Endodermal cell (in vitro differentiated cells): ENCODE measurements at regions not wholly inside any gene's neighbourhood (a gene's known extent, or its start where the extent isn't known, plus 50 kb on each side); places are given as distances from the start of the nearest gene placed in this dataset.

ENCODE experiments used
- DNase-seq: peaks from one replicate; pipeline ENCODE4 v3.0.0-alpha.2; 2017
- H3K27ac ChIP-seq: 2 replicates; pipeline ENCODE4 v1.5.1; 2013; ENCODE audit warnings: mild to moderate bottlenecking, low read depth, low read length, moderate library complexity
- H3K27me3 ChIP-seq: 2 replicates; pipeline ENCODE4 v1.6.1; 2013; ENCODE audit warnings: mild to moderate bottlenecking, low read length, moderate library complexity; ENCODE audit not compliant: insufficient read depth, control insufficient read depth, poor library complexity, severe bottlenecking
- H3K36me3 ChIP-seq: 2 replicates; pipeline ENCODE4 v1.7.0; 2013; ENCODE audit warnings: mild to moderate bottlenecking, low read length, moderate library complexity; ENCODE audit not compliant: control insufficient read depth, insufficient read depth
- H3K4me1 ChIP-seq: one replicate; pipeline ENCODE4 v1.7.0; 2013; ENCODE audit warnings: low read length; ENCODE audit not compliant: control insufficient read depth, insufficient read depth
- H3K4me3 ChIP-seq: 2 replicates; pipeline ENCODE4 v1.5.1; 2013; ENCODE audit warnings: mild to moderate bottlenecking, low read length, moderate library complexity
- H3K9ac ChIP-seq: 2 replicates; pipeline ENCODE4 v1.6.1; 2013; ENCODE audit warnings: mild to moderate bottlenecking, low read length, moderate library complexity; ENCODE audit not compliant: poor library complexity, severe bottlenecking; ENCODE audit errors: extremely low read depth
- H3K9me3 ChIP-seq: 2 replicates; pipeline ENCODE4 v1.6.1; 2013; ENCODE audit warnings: mild to moderate bottlenecking, low read length, moderate library complexity; ENCODE audit not compliant: control insufficient read depth
- H3K27ac Mint-ChIP-seq: 2 replicates; pipeline ENCODE4 v1.8.0; 2020; ENCODE audit warnings: mixed read lengths
- H3K27me3 Mint-ChIP-seq: 2 replicates; pipeline ENCODE4 v1.8.0; 2021; ENCODE audit warnings: mild to moderate bottlenecking, mixed read lengths; ENCODE audit not compliant: insufficient read depth
- H3K36me3 Mint-ChIP-seq: 2 replicates; pipeline ENCODE4 v1.8.0; 2020; ENCODE audit warnings: low read depth, mixed read lengths
- H3K4me1 Mint-ChIP-seq: 2 replicates; pipeline ENCODE4 v1.8.0; 2020; ENCODE audit warnings: mixed read lengths
- H3K4me3 Mint-ChIP-seq: 2 replicates; pipeline ENCODE4 v1.8.0; 2020; ENCODE audit warnings: mild to moderate bottlenecking, moderate library complexity, mixed read lengths
- H3K9me3 Mint-ChIP-seq: 2 replicates; pipeline ENCODE4 v1.8.0; 2020; ENCODE audit warnings: mild to moderate bottlenecking, mixed read lengths
- WGBS, 2 experiments: methylation state at CpG; one replicate each; pipeline versions ENCODE4 v1.1.5 to v1.1.7; 2013; ENCODE audit warnings: missing lambda C conversion rate in 2 of 2, mixed read lengths in 1 of 2; ENCODE audit not compliant: insufficient coverage in 1 of 2, insufficient read length in 1 of 2; 5-methylcytosine and 5-hydroxymethylcytosine counted together
- TF ChIP-seq, protein P1 (sequence below): fragments of 200-600 bp; sonication (generic); conservative IDR thresholded peaks from 2 replicates; pipeline ENCODE4 v1.5.0; 2021; ENCODE audit warnings: antibody characterized with exemption, mild to moderate bottlenecking

DNA sequence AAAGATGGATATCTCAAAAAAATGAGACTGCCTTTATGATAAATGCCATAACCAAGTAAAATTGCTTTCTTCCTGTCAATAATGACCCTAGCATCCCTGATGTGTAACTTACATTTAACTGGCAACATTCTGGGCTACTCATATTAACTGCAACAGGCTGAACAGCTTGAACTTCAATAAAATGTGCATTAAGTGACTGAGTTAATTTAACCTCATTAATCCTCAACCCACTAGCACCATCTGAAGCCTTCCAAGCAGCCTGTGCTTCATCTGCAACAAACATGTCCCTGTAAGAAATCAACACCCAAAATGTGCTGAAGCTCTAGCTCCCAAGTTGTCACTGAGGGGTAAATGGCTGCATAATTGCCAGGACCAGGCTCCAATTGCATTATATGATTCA, 296.2 kb upstream of the ZC3H15 start:
- Histone ChIP-seq H3K4me1 (no peaks in the 10 kb centered on the region), H3K36me3 (no peaks in the 10 kb centered on the region), H3K27me3 (no peaks in the 10 kb centered on the region), H3K9me3 (peaks cover 7% of the 10 kb centered on the region), H3K9ac (no peak overlapping the region), H3K4me3 (no peak overlapping the region), H3K27ac (no peak overlapping the region)
- TF ChIP-seq, protein P1, sequence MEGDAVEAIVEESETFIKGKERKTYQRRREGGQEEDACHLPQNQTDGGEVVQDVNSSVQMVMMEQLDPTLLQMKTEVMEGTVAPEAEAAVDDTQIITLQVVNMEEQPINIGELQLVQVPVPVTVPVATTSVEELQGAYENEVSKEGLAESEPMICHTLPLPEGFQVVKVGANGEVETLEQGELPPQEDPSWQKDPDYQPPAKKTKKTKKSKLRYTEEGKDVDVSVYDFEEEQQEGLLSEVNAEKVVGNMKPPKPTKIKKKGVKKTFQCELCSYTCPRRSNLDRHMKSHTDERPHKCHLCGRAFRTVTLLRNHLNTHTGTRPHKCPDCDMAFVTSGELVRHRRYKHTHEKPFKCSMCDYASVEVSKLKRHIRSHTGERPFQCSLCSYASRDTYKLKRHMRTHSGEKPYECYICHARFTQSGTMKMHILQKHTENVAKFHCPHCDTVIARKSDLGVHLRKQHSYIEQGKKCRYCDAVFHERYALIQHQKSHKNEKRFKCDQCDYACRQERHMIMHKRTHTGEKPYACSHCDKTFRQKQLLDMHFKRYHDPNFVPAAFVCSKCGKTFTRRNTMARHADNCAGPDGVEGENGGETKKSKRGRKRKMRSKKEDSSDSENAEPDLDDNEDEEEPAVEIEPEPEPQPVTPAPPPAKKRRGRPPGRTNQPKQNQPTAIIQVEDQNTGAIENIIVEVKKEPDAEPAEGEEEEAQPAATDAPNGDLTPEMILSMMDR: no peak
- Mint-ChIP-seq H3K27me3 (no peaks in the 10 kb centered on the region), H3K4me1 (no peaks in the 10 kb centered on the region), H3K36me3 (peaks cover 2% of the 10 kb centered on the region), H3K4me3 (no peak overlapping the region), H3K9me3 (peaks cover 5% of the 10 kb centered on the region), H3K27ac (no peak overlapping the region)
- DNase-seq: no peak

DNA sequence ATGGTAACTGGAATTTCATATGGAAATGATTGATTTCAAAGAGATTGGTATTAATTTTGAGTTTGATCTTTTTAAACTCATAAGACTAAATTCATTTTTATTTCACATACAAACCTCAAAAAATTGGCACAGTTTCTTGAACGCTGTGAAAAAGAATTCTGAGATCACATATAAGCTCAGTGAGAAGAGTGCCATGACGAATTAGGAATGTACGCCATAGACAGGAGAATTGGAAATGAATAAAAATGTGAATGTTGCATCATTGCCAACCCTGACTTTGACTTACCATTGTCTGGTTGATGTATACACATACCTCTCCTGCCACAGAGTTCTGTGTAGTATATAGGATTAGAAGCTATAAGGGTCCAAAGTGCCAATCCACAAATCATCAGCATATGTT, 290.4 kb upstream of the ZC3H15 start:
- TF ChIP-seq, protein P1: no peak
- no peak for DNase-seq
- no peak overlapping the region for H3K4me3 Mint-ChIP-seq
- no peaks in the 10 kb centered on the region for H3K9me3 Mint-ChIP-seq
- Histone ChIP-seq H3K9ac (no peak overlapping the region), H3K36me3 (no peaks in the 10 kb centered on the region), H3K4me3 (no peak overlapping the region), H3K27ac (peak overlapping the region; percentile 35), H3K4me1 (no peaks in the 10 kb centered on the region), H3K27me3 (no peaks in the 10 kb centered on the region), H3K9me3 (no peaks in the 10 kb centered on the region)
- no peak overlapping the region for H3K27ac Mint-ChIP-seq
- WGBS, 2 experiments: 92% methylated on average over 3 of the region's 3 CpGs; no CpG with 5 or more reads in 1 of the 2 experiments
- no peaks in the 10 kb centered on the region for H3K4me1 Mint-ChIP-seq
- H3K27me3 Mint-ChIP-seq: no peaks in the 10 kb centered on the region
- no peaks in the 10 kb centered on the region for H3K36me3 Mint-ChIP-seq

GRCh38 chr2:186197955-186198354, 288.1 kb upstream of the ZC3H15 start:
- Histone ChIP-seq H3K27me3 (no peaks in the 10 kb centered on the region), H3K4me1 (no peaks in the 10 kb centered on the region), H3K36me3 (no peaks in the 10 kb centered on the region), H3K27ac (no peak overlapping the region), H3K9ac (no peak overlapping the region), H3K4me3 (no peak overlapping the region), H3K9me3 (no peaks in the 10 kb centered on the region)
- H3K27ac Mint-ChIP-seq: no peak overlapping the region
- H3K36me3 Mint-ChIP-seq: no peaks in the 10 kb centered on the region
- H3K27me3 Mint-ChIP-seq: no peaks in the 10 kb centered on the region
- WGBS, 2 experiments: no CpG with 5 or more reads among the region's 1 CpG
- TF ChIP-seq, protein P1: no peak
- H3K4me3 Mint-ChIP-seq: no peak overlapping the region
- H3K9me3 Mint-ChIP-seq: no peaks in the 10 kb centered on the region
- no peaks in the 10 kb centered on the region for H3K4me1 Mint-ChIP-seq
- DNase-seq: no peak
